GM23338 (cell line): ENCODE measurements at regions not wholly inside any gene's neighbourhood (a gene's known extent, or its start where the extent isn't known, plus 50 kb on each side); places are given as distances from the start of the nearest gene placed in this dataset.

Source experiments
- EZH2 ChIP-seq: fragments of 200-600 bp; sonication (generic); IDR thresholded peaks from one replicate; pipeline ENCODE4 v1.8.0; 2017; ENCODE audit warnings: antibody characterized with exemption, mild to moderate bottlenecking, low read depth; ENCODE audit not compliant: unreplicated experiment
- EZH2phosphoT487 ChIP-seq: fragments of 200-600 bp; sonication (generic); IDR thresholded peaks from one replicate; pipeline ENCODE4 v1.8.1; 2018; ENCODE audit warnings: antibody characterized with exemption; ENCODE audit not compliant: unreplicated experiment
- POLR2AphosphoS5 ChIP-seq: IDR thresholded peaks from 2 replicates; pipeline ENCODE4 v1.6.1; 2016; ENCODE audit warnings: antibody characterized with exemption, low read depth
- ZNF114 ChIP-seq: fragments of 250-450 bp; sonication (Bioruptor Pico); IDR thresholded peaks from 2 replicates; pipeline ENCODE4 v1.5.0; 2020; ENCODE audit warnings: mild to moderate bottlenecking, moderate library complexity
- TF ChIP-seq, protein P1 (sequence below), 2 experiments: fragments of 200-600 bp in 1 of 2; sonication (generic) in 1 of 2; conservative IDR thresholded peaks; 2 replicates each; pipeline versions ENCODE4 v1.5.1 to v1.6.1; 2016 to 2017; ENCODE audit warnings: antibody characterized with exemption in 2 of 2, low read depth in 2 of 2, mild to moderate bottlenecking in 2 of 2, moderate library complexity in 1 of 2
- TF ChIP-seq, protein P2 (sequence below): IDR thresholded peaks from 2 replicates; pipeline ENCODE4 v1.6.1; 2016; ENCODE audit warnings: antibody characterized with exemption
- TF ChIP-seq, protein P3 (sequence below): IDR thresholded peaks from one replicate; pipeline ENCODE4 v1.6.1; 2018; ENCODE audit warnings: antibody characterized with exemption; ENCODE audit not compliant: unreplicated experiment

DNA sequence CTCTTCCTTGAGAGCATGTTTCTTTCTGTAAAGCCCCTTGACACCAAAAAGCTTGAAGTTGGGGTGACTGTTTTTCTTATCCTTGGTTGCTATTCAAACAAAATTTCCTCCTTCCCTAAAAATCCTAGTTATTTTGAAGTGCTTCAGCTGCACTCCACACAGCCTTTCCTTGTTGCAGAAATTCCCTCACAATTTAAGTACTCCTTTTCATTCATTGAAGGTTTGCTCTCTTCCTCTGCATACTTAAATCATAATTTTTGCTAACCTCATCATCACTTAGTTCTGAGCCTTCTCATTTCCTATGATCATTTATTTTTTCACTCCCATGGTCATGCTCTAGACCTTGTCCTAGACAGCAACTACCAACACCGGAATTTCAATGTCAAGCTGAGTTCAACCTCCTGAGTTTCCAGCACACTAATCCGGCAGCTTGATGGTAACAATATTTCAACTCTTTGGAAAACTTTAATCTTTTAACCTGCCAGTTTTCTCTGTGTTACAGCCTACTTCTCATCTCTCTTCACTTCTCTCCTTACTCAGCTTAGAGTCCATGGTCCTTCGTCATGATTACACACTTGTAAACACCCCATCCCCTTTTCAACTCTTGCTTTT is 78.7 kb upstream of the ACTBL2 start:
- TF ChIP-seq EZH2phosphoT487: no peak
- TF ChIP-seq, protein P1, sequence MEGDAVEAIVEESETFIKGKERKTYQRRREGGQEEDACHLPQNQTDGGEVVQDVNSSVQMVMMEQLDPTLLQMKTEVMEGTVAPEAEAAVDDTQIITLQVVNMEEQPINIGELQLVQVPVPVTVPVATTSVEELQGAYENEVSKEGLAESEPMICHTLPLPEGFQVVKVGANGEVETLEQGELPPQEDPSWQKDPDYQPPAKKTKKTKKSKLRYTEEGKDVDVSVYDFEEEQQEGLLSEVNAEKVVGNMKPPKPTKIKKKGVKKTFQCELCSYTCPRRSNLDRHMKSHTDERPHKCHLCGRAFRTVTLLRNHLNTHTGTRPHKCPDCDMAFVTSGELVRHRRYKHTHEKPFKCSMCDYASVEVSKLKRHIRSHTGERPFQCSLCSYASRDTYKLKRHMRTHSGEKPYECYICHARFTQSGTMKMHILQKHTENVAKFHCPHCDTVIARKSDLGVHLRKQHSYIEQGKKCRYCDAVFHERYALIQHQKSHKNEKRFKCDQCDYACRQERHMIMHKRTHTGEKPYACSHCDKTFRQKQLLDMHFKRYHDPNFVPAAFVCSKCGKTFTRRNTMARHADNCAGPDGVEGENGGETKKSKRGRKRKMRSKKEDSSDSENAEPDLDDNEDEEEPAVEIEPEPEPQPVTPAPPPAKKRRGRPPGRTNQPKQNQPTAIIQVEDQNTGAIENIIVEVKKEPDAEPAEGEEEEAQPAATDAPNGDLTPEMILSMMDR (conservative IDR thresholded peaks at IDR 0.05; ENCODE audit: low read depth in 2 of 2): no peak
- TF ChIP-seq POLR2AphosphoS5: no peak
- no peak for TF ChIP-seq EZH2
- TF ChIP-seq, protein P2, sequence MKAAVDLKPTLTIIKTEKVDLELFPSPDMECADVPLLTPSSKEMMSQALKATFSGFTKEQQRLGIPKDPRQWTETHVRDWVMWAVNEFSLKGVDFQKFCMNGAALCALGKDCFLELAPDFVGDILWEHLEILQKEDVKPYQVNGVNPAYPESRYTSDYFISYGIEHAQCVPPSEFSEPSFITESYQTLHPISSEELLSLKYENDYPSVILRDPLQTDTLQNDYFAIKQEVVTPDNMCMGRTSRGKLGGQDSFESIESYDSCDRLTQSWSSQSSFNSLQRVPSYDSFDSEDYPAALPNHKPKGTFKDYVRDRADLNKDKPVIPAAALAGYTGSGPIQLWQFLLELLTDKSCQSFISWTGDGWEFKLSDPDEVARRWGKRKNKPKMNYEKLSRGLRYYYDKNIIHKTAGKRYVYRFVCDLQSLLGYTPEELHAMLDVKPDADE: no peak
- TF ChIP-seq ZNF114 (CRISPR knock-in tag): no peak
- TF ChIP-seq, protein P3, sequence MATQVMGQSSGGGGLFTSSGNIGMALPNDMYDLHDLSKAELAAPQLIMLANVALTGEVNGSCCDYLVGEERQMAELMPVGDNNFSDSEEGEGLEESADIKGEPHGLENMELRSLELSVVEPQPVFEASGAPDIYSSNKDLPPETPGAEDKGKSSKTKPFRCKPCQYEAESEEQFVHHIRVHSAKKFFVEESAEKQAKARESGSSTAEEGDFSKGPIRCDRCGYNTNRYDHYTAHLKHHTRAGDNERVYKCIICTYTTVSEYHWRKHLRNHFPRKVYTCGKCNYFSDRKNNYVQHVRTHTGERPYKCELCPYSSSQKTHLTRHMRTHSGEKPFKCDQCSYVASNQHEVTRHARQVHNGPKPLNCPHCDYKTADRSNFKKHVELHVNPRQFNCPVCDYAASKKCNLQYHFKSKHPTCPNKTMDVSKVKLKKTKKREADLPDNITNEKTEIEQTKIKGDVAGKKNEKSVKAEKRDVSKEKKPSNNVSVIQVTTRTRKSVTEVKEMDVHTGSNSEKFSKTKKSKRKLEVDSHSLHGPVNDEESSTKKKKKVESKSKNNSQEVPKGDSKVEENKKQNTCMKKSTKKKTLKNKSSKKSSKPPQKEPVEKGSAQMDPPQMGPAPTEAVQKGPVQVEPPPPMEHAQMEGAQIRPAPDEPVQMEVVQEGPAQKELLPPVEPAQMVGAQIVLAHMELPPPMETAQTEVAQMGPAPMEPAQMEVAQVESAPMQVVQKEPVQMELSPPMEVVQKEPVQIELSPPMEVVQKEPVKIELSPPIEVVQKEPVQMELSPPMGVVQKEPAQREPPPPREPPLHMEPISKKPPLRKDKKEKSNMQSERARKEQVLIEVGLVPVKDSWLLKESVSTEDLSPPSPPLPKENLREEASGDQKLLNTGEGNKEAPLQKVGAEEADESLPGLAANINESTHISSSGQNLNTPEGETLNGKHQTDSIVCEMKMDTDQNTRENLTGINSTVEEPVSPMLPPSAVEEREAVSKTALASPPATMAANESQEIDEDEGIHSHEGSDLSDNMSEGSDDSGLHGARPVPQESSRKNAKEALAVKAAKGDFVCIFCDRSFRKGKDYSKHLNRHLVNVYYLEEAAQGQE: no peak
